Activated B cell treated with CpG ODN at 0.5 μM for 24 hours (primary cell): ENCODE measurements at regions not wholly inside any gene's neighbourhood (a gene's known extent, or its start where the extent isn't known, plus 50 kb on each side); places are given as distances from the start of the nearest gene placed in this dataset.

ENCODE experiments used
- ATAC-seq: fragments of 200-7000 bp; cut with Tn5 transposase; one replicate; pipeline ENCODE4 v1.10.0; 2021; ENCODE audit warnings: low read depth, mild to moderate bottlenecking, moderate library complexity
- CTCF ChIA-PET: fragments of 350-600 bp; sonication (Branson Sonifier 250); formaldehyde crosslinking; loops from one replicate; lab custom pipeline; 2021; ENCODE audit warnings: antibody characterized with exemption; lab: Charles Lee
- POLR2A ChIA-PET: fragments of 350-600 bp; sonication (Branson Sonifier 250); formaldehyde crosslinking; loops from one replicate; lab custom pipeline; 2021; ENCODE audit warnings: antibody characterized with exemption; lab: Charles Lee
- DNase-seq: peaks from one replicate; pipeline ENCODE4 v3.0.0; 2022
- H3K27ac Mint-ChIP-seq: one replicate; pipeline ENCODE4 v1.8.0; 2020; ENCODE audit warnings: mixed read lengths
- H3K27me3 Mint-ChIP-seq: one replicate; pipeline ENCODE4 v1.8.0; 2021; ENCODE audit warnings: mixed read lengths
- H3K36me3 Mint-ChIP-seq: one replicate; pipeline ENCODE4 v1.8.0; 2021; ENCODE audit warnings: low read depth, mixed read lengths
- H3K4me1 Mint-ChIP-seq: one replicate; pipeline ENCODE4 v1.8.0; 2021; ENCODE audit warnings: mixed read lengths
- H3K4me3 Mint-ChIP-seq: one replicate; pipeline ENCODE4 v1.8.0; 2020; ENCODE audit warnings: mild to moderate bottlenecking, mixed read lengths
- H3K9me3 Mint-ChIP-seq: one replicate; pipeline ENCODE4 v1.8.0; 2020; ENCODE audit warnings: mixed read lengths
- intact Hi-C: fragments of 100-400 bp; cut with micrococcal nuclease; formaldehyde crosslinking; loops from one replicate; pipeline ENCODE4 v1.15.1; 2024
- TF ChIP-seq, protein P1 (sequence below): fragments of 200-600 bp; IDR thresholded peaks from one replicate; pipeline ENCODE4 v1.8.0; 2022; ENCODE audit warnings: antibody characterized with exemption, mild to moderate bottlenecking

DNA sequence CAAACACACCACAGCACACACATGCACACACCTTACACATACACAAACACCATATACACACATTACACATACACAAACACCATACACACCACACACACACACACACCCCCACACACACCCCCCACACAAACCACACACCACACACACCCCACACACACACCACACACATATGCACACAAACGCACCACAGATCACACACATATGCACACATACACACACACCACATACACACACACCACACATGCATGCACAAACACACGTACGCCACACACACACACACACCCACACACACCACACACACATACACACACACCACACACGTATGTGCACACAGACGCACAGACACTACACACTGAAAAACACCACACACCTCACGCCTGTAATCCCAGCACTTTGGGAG, 166.0 kb downstream of the AHSP start:
- DNase-seq, result no peak
- POLR2A ChIA-PET, result no interaction called here
- intact Hi-C loops, result no loop called here

DNA sequence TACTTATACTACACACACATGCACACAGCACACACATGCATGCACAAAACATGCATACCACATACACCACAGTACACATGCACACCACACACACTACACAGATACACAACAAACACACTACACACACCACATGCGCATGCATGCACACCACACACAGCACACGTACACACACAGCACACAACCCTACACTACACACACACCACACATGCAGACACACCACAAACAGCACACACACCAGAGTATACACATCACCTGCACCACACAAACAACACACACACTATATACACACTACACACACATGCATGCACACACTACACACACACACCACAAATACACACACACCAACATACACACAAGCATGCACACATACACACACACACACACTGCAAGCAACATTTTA, 166.8 kb downstream of the AHSP start:
- Mint-ChIP-seq H3K9me3 (no peaks in the 10 kb centered on the region), H3K27ac (no peak overlapping the region), H3K36me3 (no peaks in the 10 kb centered on the region), H3K27me3 (peaks cover 7% of the 10 kb centered on the region), H3K4me1 (peaks cover 3% of the 10 kb centered on the region), H3K4me3 (no peak overlapping the region)
- DNase-seq (no peak), ATAC-seq (no peak)
- ChIA-PET POLR2A (no interaction called here), CTCF (no interaction called here)
- intact Hi-C loops, result no loop called here
- TF ChIP-seq, protein P1, sequence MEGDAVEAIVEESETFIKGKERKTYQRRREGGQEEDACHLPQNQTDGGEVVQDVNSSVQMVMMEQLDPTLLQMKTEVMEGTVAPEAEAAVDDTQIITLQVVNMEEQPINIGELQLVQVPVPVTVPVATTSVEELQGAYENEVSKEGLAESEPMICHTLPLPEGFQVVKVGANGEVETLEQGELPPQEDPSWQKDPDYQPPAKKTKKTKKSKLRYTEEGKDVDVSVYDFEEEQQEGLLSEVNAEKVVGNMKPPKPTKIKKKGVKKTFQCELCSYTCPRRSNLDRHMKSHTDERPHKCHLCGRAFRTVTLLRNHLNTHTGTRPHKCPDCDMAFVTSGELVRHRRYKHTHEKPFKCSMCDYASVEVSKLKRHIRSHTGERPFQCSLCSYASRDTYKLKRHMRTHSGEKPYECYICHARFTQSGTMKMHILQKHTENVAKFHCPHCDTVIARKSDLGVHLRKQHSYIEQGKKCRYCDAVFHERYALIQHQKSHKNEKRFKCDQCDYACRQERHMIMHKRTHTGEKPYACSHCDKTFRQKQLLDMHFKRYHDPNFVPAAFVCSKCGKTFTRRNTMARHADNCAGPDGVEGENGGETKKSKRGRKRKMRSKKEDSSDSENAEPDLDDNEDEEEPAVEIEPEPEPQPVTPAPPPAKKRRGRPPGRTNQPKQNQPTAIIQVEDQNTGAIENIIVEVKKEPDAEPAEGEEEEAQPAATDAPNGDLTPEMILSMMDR, result no peak

More for the DNA sequence above, 166.0 kb downstream of the AHSP start:
- H3K4me1 Mint-ChIP-seq, result peaks cover 3% of the 10 kb centered on the region
- H3K4me3 Mint-ChIP-seq, result no peak overlapping the region
- TF ChIP-seq, protein P1, result no peak
- ATAC-seq, result no peak
- H3K27ac Mint-ChIP-seq, result no peak overlapping the region
- peaks cover 7% of the 10 kb centered on the region for H3K27me3 Mint-ChIP-seq
- H3K36me3 Mint-ChIP-seq, result no peaks in the 10 kb centered on the region
- no peaks in the 10 kb centered on the region for H3K9me3 Mint-ChIP-seq
- CTCF ChIA-PET, result no interaction called here

DNA sequence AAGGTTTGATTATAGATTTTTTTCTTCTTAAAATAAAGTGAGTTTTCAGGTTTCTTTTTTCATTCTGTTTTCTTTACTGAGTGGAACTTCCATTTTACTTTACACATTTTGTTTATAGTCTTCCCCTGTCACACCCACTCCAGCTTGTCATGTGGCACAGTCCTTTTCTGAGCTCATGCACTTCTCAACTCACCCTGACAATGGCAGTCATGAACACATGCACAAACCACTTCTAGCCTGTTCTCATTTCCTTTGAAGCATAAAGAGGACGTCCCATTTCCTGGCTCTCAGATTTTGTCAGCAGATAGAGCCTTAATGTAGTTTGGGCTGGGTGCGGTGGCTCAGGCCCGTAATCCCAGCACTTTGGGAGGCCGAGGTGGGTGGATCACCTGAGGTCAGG, 168.0 kb downstream of the AHSP start:
- Mint-ChIP-seq H3K4me1 (peaks cover 6% of the 10 kb centered on the region), H3K9me3 (no peaks in the 10 kb centered on the region), H3K4me3 (no peak overlapping the region), H3K36me3 (peaks cover 2% of the 10 kb centered on the region), H3K27ac (no peak overlapping the region), H3K27me3 (no peaks in the 10 kb centered on the region)
- TF ChIP-seq, protein P1, result no peak
- intact Hi-C loops, result loop anchor here (5.0 kb wide), 1 partner anchor 238 kb away; the partner anchor contains the start of gene ARMC5
- ChIA-PET POLR2A (interaction anchor here (1.0 to 1.6 kb wide), 3 partner anchors 17 to 236 kb away, joined by 3 to 11 read pairs (median 3); partner anchors contain the start of genes ARMC5 and RUSF1), CTCF (no interaction called here)
- DNase-seq (no peak), ATAC-seq (peak; percentile 25)

DNA sequence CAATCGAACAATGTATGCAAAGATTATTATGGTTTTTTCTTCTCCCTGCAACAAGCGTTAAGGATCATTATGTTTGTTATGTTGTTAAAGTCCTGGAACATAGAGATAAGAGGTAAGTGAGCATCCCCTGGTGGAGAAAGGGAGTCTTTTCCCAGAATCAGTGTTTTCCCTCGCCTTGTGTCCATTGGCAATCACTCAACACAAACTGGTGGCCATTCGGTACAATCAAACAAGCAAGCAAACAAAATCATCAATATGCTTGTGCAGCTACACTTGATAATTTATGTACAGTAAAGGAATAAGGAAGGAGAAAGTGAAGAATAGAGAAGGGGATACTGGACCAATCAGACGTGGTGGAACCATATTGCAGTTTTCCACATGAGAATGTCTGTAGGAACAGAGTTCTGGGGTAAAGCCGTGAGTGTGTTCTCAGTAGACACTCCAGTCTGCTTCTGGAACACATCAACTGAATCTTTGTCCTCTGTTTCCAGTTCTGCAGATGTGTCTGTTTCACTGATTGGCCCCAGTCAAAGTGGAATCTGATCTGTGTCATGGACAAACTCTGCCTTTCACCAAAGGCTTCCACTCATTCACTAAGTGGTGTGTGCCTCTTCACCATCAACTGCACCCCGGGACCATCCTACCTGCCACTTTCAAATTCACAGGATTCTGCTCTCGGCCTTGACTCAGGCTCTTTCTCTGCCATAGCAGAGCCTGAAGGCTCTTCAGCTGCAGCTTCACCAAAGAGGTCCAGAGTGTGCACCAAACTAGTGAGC, 169.5 kb downstream of the AHSP start:
- peaks cover 8% of the 10 kb centered on the region for H3K36me3 Mint-ChIP-seq
- CTCF ChIA-PET, result no interaction called here

DNA sequence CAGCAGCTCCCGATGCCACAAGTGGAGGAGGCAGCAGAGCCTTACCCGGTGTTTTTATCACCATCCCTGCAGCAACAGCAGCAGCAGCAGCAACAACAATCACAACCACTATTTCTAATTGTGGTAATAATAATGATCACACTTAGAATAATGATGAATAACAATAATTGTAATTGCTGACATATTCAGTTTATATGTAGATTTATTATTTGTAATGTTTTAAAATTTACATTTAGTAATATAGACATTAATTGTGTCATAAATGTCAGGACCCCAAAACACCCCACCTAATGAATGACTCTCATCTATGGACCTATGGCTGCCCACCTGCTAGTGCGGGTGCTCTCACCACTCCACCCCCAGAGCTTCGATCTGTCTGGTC, 170.0 kb downstream of the AHSP start:
- H3K4me3 Mint-ChIP-seq, result no peak overlapping the region
- H3K27ac Mint-ChIP-seq, result no peak overlapping the region
- peaks cover 22% of the 10 kb centered on the region for H3K4me1 Mint-ChIP-seq
- no peak for DNase-seq
- POLR2A ChIA-PET, result interaction anchor here (1.4 kb wide), 1 partner anchor 17 kb away, joined by 3 read pairs; no protein-coding TSS in a partner anchor
- H3K27me3 Mint-ChIP-seq, result no peaks in the 10 kb centered on the region
- TF ChIP-seq, protein P1, result no peak
- peaks cover 14% of the 10 kb centered on the region for H3K36me3 Mint-ChIP-seq
- intact Hi-C loops, result loop anchor here (5.0 kb wide), 1 partner anchor 240 kb away; the partner anchor contains the start of gene ARMC5
- CTCF ChIA-PET, result no interaction called here
- no peak for ATAC-seq
- no peaks in the 10 kb centered on the region for H3K9me3 Mint-ChIP-seq

More for the DNA sequence above, 169.5 kb downstream of the AHSP start:
- no peak for DNase-seq
- H3K27ac Mint-ChIP-seq, result no peak overlapping the region
- no peak for ATAC-seq
- no peaks in the 10 kb centered on the region for H3K9me3 Mint-ChIP-seq
- POLR2A ChIA-PET, result no interaction called here
- TF ChIP-seq, protein P1, result no peak
- peaks cover 18% of the 10 kb centered on the region for H3K4me1 Mint-ChIP-seq
- no peak overlapping the region for H3K4me3 Mint-ChIP-seq
- H3K27me3 Mint-ChIP-seq, result no peaks in the 10 kb centered on the region
- intact Hi-C loops, result loop anchor here (5.0 kb wide), 1 partner anchor 240 kb away; the partner anchor contains the start of gene ARMC5
